ENCODE measurements at regions not wholly inside any gene's neighbourhood (a gene's known extent, or its start where the extent isn't known, plus 50 kb on each side); places are given as distances from the start of the nearest gene placed in this dataset.
"Not testable (repeated sequence)": the region's sequence is repeated elsewhere in the genome, so short reads cannot be mapped to it uniquely, and the experiment has no call there.

- TF ChIP-seq, protein P1, sequence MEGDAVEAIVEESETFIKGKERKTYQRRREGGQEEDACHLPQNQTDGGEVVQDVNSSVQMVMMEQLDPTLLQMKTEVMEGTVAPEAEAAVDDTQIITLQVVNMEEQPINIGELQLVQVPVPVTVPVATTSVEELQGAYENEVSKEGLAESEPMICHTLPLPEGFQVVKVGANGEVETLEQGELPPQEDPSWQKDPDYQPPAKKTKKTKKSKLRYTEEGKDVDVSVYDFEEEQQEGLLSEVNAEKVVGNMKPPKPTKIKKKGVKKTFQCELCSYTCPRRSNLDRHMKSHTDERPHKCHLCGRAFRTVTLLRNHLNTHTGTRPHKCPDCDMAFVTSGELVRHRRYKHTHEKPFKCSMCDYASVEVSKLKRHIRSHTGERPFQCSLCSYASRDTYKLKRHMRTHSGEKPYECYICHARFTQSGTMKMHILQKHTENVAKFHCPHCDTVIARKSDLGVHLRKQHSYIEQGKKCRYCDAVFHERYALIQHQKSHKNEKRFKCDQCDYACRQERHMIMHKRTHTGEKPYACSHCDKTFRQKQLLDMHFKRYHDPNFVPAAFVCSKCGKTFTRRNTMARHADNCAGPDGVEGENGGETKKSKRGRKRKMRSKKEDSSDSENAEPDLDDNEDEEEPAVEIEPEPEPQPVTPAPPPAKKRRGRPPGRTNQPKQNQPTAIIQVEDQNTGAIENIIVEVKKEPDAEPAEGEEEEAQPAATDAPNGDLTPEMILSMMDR (IDR thresholded peaks at IDR 0.05): no peak
- no peaks in the 10 kb centered on the region for H3K4me1 Mint-ChIP-seq (ENCODE audit: low read depth)
- H3K4me3 Mint-ChIP-seq: no peak overlapping the region
- ChIA-PET POLR2A (no interaction called here), CTCF (no interaction called here)
- no peak overlapping the region for H3K27ac Mint-ChIP-seq
- ATAC-seq (no peak), DNase-seq (no peak)
- H3K27me3 Mint-ChIP-seq: no peaks in the 10 kb centered on the region
- H3K36me3 Mint-ChIP-seq (ENCODE audit: low read depth): no peaks in the 10 kb centered on the region
- intact Hi-C loops (cut with micrococcal nuclease): no loop called here
- peaks cover 38% of the 10 kb centered on the region for H3K9me3 Mint-ChIP-seq
These were observed 182.7 kb upstream of the PAQR3 start for GRCh38 chr4:79121875-79122358.

DNA sequence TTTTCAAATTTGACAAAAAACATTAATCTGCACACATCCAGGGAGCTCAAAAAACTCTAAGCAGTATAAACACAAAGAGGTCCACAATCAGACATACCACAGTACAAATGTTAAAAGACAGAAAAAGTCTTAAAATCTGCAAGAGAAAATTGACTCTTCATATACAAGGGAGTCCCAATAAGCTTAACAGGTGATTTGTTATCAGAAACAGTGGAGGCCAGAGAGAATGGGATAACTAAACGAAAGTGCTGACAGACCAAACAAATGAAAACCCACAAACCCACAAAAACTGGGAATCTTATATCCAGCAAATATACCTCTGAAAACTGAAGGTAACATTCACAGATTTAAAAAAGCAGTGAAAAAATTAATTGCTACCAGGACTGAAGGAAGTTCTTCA, 182.0 kb upstream of the PAQR3 start:
- Mint-ChIP-seq H3K27ac (no peak overlapping the region), H3K9me3 (peaks cover 39% of the 10 kb centered on the region), H3K4me1 (ENCODE audit: low read depth) (no peaks in the 10 kb centered on the region), H3K4me3 (no peak overlapping the region), H3K36me3 (ENCODE audit: low read depth) (no peaks in the 10 kb centered on the region), H3K27me3 (no peaks in the 10 kb centered on the region)
- POLR2A ChIA-PET: no interaction called here
- intact Hi-C loops (cut with micrococcal nuclease): no loop called here
- TF ChIP-seq, protein P1 (IDR thresholded peaks at IDR 0.05): no peak
- ATAC-seq: no peak
- CTCF ChIA-PET: no interaction called here
- no peak for DNase-seq

DNA sequence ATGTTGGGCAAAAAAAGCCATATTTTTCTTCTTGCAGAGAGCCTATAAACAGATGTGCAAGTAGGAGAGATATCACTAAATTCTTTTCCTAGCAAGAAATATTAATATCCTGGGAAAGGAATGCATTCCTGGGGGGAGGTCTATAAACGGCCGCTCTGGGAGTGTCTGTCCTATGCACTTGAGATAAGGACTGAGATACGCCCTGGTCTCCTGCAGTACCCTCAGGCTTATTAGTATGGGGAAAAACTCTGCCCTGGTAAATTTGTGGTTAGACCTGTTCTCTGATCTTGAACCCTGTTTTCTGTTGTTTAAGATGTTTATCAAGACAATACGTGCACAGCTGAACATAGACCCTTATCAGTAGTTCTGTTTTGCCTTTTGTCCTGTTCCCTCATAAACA, 177.8 kb upstream of the PAQR3 start:
- H3K36me3 Mint-ChIP-seq (ENCODE audit: low read depth); CTCF ChIA-PET; ATAC-seq; H3K4me3 Mint-ChIP-seq; intact Hi-C loops (cut with micrococcal nuclease); H3K4me1 Mint-ChIP-seq (ENCODE audit: low read depth); H3K27me3 Mint-ChIP-seq; H3K27ac Mint-ChIP-seq; POLR2A ChIA-PET; DNase-seq: not testable (repeated sequence)
- peaks cover 38% of the 10 kb centered on the region for H3K9me3 Mint-ChIP-seq

GRCh38 chr4:79107014-79107413, 167.8 kb upstream of the PAQR3 start:
- TF ChIP-seq, protein P1 (IDR thresholded peaks at IDR 0.05): no peak
- POLR2A ChIA-PET: no interaction called here
- Mint-ChIP-seq H3K9me3 (no peaks in the 10 kb centered on the region), H3K27me3 (no peaks in the 10 kb centered on the region), H3K36me3 (ENCODE audit: low read depth) (no peaks in the 10 kb centered on the region), H3K4me1 (ENCODE audit: low read depth) (no peaks in the 10 kb centered on the region), H3K27ac (no peak overlapping the region), H3K4me3 (no peak overlapping the region)
- CTCF ChIA-PET: interaction anchor here (1.6 kb wide), 1 partner anchor 155 kb away, joined by 3 read pairs; no protein-coding TSS in a partner anchor
- intact Hi-C loops (cut with micrococcal nuclease): no loop called here
- DNase-seq (no peak), ATAC-seq (no peak)

DNA sequence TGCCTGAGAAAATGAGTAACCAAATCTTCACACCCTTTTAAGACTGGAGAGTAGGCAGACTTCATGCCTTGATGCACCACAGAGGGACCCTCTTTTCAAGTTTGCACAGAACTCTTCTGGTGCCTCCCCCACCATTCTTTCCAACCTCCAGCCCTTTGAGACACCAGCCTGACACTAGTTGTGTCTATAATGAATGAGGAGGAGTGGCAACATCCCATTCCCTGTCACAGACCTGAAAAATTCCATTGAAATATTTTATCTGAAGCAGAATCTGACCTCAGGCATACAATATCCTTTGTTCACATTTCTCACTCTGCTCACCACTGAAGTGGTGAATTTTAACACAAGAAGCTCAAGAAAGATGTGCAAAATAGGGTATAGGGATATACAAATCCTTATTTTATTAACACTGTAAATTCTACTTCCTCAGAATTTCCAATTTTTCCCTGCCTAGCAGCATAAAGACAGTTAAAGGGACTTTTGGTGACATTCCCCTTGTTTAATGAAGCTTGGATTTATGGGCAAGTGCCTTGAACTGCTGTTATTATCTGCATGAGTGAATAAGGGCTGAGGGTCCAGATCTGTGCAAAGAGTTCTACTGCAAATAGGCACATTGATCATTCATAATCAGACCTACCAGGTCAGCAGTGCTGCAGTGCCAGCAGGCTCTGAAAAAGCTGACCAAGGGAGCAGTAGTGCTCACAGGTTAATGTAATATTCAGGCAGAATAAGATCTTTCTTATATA, 149.9 kb upstream of the PAQR3 start:
- Mint-ChIP-seq H3K27ac (no peak overlapping the region), H3K27me3 (no peaks in the 10 kb centered on the region), H3K9me3 (no peaks in the 10 kb centered on the region), H3K4me1 (ENCODE audit: low read depth) (no peaks in the 10 kb centered on the region), H3K36me3 (ENCODE audit: low read depth) (no peaks in the 10 kb centered on the region), H3K4me3 (no peak overlapping the region)
- TF ChIP-seq, protein P1 (IDR thresholded peaks at IDR 0.05): no peak
- POLR2A ChIA-PET: no interaction called here
- DNase-seq (no peak), ATAC-seq (no peak)
- intact Hi-C loops (cut with micrococcal nuclease): no loop called here
- CTCF ChIA-PET: no interaction called here

All from activated CD8-positive, alpha-beta T cell treated with anti-CD3 and anti-CD28 coated beads for 36 hours (primary cell).